ENCODE measurements at regions not wholly inside any gene's neighbourhood (a gene's known extent, or its start where the extent isn't known, plus 50 kb on each side); places are given as distances from the start of the nearest gene placed in this dataset.

DNA sequence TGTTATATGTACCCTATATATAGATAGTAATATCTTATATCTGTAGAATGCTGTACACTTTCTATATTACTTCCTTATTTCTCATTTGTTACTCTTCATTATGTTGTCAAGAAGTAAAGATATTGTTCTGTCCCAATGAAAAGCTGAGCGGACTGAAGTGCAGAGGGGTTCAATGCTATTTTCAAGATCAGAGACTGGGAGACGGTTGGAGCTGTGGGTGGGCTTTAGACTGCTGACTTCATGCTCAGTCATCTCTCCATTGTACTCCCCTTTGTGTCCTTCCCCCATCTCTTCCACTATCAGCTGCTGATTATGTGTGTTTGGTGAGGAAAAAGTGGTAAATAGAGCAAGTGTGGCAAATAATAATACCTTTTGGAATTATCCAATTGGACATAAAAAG lies 532.3 kb upstream of the ZNF608 start:
- Histone ChIP-seq H3K4me3 (no peak overlapping the region), H3K9me3 (no peaks in the 10 kb centered on the region), H3K4me2 (no peak overlapping the region), H3K27ac (no peak overlapping the region), H3K4me1 (peaks cover 24% of the 10 kb centered on the region; the same call in 2 of the 3 replicates)
- ChIA-PET POLR2A (no interaction called here), CTCF (interaction anchor here (0.6 to 1.0 kb wide), 2 partner anchors 8 to 54 kb away, joined by 3 to 4 read pairs; no protein-coding TSS in a partner anchor)
- DNase-seq (ENCODE audit: low read depth in 1 of 2, low spot score in 1 of 2), result no peak
- no peak for FAIRE-seq
- TF ChIP-seq EP300 (IDR thresholded peaks at IDR 0.05) (no peak), NPAS2 (CRISPR knock-in tag; IDR thresholded peaks at IDR 0.05; ENCODE audit: borderline replicate concordance) (no peak), MAFK (IDR thresholded peaks at IDR 0.05; ENCODE audit: partially characterized antibody) (no peak), RCOR1 (IDR thresholded peaks at IDR 0.05; ENCODE audit: low read depth, low read length) (no peak), CBX8 (IDR thresholded peaks at IDR 0.05) (no peak), RFX5 (IDR thresholded peaks at IDR 0.05) (no peak), ZNF302 (CRISPR knock-in tag; IDR thresholded peaks at IDR 0.05) (no peak), ESRRA (IDR thresholded peaks at IDR 0.05; ENCODE audit: borderline replicate concordance, low read length) (no peak), REST (IDR thresholded peaks at IDR 0.05) (no peak), MYC (IDR thresholded peaks at IDR 0.05; ENCODE audit: borderline replicate concordance, low read length) (no peak), TFCP2L1 (CRISPR knock-in tag; IDR thresholded peaks at IDR 0.05) (no peak), NFE2L2 (conservative IDR thresholded peaks at IDR 0.05; ENCODE audit: low read length) (no peak), ZSCAN20 (CRISPR knock-in tag; IDR thresholded peaks at IDR 0.05) (no peak)
- TF ChIP-seq, protein P1, sequence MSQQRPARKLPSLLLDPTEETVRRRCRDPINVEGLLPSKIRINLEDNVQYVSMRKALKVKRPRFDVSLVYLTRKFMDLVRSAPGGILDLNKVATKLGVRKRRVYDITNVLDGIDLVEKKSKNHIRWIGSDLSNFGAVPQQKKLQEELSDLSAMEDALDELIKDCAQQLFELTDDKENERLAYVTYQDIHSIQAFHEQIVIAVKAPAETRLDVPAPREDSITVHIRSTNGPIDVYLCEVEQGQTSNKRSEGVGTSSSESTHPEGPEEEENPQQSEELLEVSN (IDR thresholded peaks at IDR 0.05; ENCODE audit: borderline replicate concordance, low read depth), result no peak
- ATAC-seq, result no peak
- WGBS (ENCODE audit: missing lambda C conversion rate), result 77% methylated on average over 2 of the region's 2 CpGs

DNA sequence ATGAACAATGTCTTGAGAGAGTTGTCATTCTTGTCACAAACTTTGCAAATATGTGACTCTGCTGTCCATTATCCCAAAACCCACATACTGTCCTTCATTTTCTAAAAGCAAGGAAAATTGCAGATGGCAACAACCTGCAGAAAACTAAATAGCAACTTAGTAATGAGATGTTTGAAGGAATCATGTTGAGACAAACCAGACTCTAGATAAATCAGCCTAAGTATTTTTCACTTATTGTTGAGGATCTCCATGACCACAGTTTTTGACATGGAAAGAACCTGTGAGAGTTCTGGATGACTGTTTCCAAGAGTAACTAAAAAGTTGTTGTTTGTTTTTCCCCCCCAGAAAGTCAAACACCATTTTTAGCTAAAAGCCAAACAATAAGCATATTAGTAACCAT lies 535.2 kb upstream of the ZNF608 start:
- Histone ChIP-seq H3K27ac (no peak overlapping the region), H3K4me1 (peaks cover 14% of the 10 kb centered on the region; the same call in 1 of the 3 replicates), H3K9me3 (no peaks in the 10 kb centered on the region), H3K4me2 (no peak overlapping the region), H3K4me3 (no peak overlapping the region)
- TF ChIP-seq NFE2L2 (conservative IDR thresholded peaks at IDR 0.05; ENCODE audit: low read length), result no peak
- POLR2A ChIA-PET, result no interaction called here
- no peak for ATAC-seq
- no peak for FAIRE-seq
- CTCF ChIA-PET, result no interaction called here
- DNase-seq (ENCODE audit: low read depth in 1 of 2, low spot score in 1 of 2), result no peak

DNA sequence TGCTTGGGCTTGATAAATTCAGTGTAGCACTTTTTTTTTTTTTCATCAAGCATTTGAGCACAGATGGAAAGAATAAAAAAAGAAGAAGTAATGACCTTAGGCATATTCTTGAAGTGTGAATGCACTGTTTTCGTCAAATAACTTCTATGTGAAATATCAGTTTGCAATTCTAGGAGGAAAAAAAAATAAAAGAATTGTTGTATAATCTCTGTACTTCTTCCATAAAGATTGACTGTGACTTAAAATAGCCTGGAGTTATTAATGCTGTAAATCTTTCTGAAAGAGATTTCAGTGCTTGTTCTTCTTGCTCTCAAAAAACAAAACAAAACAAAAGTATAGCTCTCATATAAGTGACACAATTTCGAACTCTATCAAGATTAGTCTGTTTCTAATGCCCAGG lies 536.9 kb upstream of the ZNF608 start:
- ChIA-PET POLR2A (no interaction called here), CTCF (no interaction called here)
- no peaks in the 10 kb centered on the region for H3K4me1 ChIP-seq
- no peaks in the 10 kb centered on the region for H3K9me3 ChIP-seq
- TF ChIP-seq NR3C1 (IDR thresholded peaks at IDR 0.05) (no peak), CHD2 (IDR thresholded peaks at IDR 0.05; ENCODE audit: low read length, partially characterized antibody) (no peak), KDM1A (IDR thresholded peaks at IDR 0.05; ENCODE audit: low read depth) (no peak), CHD4 (IDR thresholded peaks at IDR 0.05; ENCODE audit: borderline replicate concordance) (no peak), EP300 (IDR thresholded peaks at IDR 0.05) (no peak), CBX8 (IDR thresholded peaks at IDR 0.05) (no peak), RFX5 (IDR thresholded peaks at IDR 0.05) (no peak), POLR2A (IDR thresholded peaks at IDR 0.05; ENCODE audit: low read length) (no peak)
- TF ChIP-seq, protein P2, sequence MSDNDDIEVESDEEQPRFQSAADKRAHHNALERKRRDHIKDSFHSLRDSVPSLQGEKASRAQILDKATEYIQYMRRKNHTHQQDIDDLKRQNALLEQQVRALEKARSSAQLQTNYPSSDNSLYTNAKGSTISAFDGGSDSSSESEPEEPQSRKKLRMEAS (IDR thresholded peaks at IDR 0.05), result no peak
- ATAC-seq, result no peak
- FAIRE-seq, result no peak
- no peak for DNase-seq (ENCODE audit: low read depth in 1 of 2, low spot score in 1 of 2)
- no peak overlapping the region for H3K4me2 ChIP-seq
- no peak overlapping the region for H3K27ac ChIP-seq
- H3K4me3 ChIP-seq, result no peak overlapping the region
- WGBS (ENCODE audit: missing lambda C conversion rate), result 47% methylated on average over 2 of the region's 2 CpGs
